PC-3 (cell line): ENCODE measurements at regions not wholly inside any gene's neighbourhood (a gene's known extent, or its start where the extent isn't known, plus 50 kb on each side); places are given as distances from the start of the nearest gene placed in this dataset.

Experiments
- EZH2 ChIP-seq: fragments of 300-600 bp; sonication (generic); IDR thresholded peaks from one replicate; pipeline ENCODE4 v1.6.1; 2017; ENCODE audit warnings: antibody characterized with exemption, mild to moderate bottlenecking, low read length; ENCODE audit not compliant: unreplicated experiment
- EZH2phosphoT487 ChIP-seq: fragments of 300-600 bp; sonication (generic); IDR thresholded peaks from 2 replicates; pipeline ENCODE4 v1.6.1; 2018; ENCODE audit warnings: mild to moderate bottlenecking, antibody characterized with exemption, low read length, borderline replicate concordance
- TF ChIP-seq, protein P1 (sequence below): fragments of 300-600 bp; sonication (generic); conservative IDR thresholded peaks from 2 replicates; pipeline ENCODE4 v1.5.1; 2017; ENCODE audit warnings: antibody characterized with exemption, low read depth, mild to moderate bottlenecking, low read length

DNA sequence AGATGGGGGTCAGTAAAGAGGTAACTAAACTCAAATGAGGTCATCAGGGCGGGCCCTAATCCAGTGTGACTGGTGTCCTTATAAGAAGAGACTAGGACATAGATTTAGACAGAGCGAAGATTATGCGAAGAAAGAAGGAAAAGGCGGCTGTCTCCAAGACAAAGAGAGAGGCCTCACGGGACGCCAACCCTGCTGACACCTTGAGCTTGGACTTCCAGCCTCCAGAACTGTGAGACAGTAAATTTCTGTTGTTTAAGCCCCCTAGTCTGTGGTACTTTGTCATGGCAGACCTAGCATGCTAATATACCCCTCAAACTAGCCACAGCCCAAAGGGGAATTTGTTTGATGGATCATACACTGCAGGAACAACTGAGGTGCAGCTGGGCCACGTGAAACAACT lies 183.0 kb downstream of the ABHD5 start:
- TF ChIP-seq EZH2, result no peak
- no peak for TF ChIP-seq EZH2phosphoT487
- TF ChIP-seq, protein P1, sequence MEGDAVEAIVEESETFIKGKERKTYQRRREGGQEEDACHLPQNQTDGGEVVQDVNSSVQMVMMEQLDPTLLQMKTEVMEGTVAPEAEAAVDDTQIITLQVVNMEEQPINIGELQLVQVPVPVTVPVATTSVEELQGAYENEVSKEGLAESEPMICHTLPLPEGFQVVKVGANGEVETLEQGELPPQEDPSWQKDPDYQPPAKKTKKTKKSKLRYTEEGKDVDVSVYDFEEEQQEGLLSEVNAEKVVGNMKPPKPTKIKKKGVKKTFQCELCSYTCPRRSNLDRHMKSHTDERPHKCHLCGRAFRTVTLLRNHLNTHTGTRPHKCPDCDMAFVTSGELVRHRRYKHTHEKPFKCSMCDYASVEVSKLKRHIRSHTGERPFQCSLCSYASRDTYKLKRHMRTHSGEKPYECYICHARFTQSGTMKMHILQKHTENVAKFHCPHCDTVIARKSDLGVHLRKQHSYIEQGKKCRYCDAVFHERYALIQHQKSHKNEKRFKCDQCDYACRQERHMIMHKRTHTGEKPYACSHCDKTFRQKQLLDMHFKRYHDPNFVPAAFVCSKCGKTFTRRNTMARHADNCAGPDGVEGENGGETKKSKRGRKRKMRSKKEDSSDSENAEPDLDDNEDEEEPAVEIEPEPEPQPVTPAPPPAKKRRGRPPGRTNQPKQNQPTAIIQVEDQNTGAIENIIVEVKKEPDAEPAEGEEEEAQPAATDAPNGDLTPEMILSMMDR, result no peak
